ENCODE measurements at regions not wholly inside any gene's neighbourhood (a gene's known extent, or its start where the extent isn't known, plus 50 kb on each side); places are given as distances from the start of the nearest gene placed in this dataset.
"Not testable (repeated sequence)": the region's sequence is repeated elsewhere in the genome, so short reads cannot be mapped to it uniquely, and the experiment has no call there.

GRCh38 chr13:58207501-58207900 is 576.0 kb downstream of the PCDH17 start:
- no peak for DNase-seq

GRCh38 chr13:58235454-58235853 is 603.9 kb downstream of the PCDH17 start:
- no peak for DNase-seq

GRCh38 chr13:58238972-58239773 is 607.6 kb downstream of the PCDH17 start:
- DNase-seq, result no peak

- no peak for DNase-seq
Measured at GRCh38 chr13:58239774-58240268, 608.3 kb downstream of the PCDH17 start.

GRCh38 chr13:58247080-58247479 is 615.5 kb downstream of the PCDH17 start:
- no peak for DNase-seq

- no peak for DNase-seq
Measured at GRCh38 chr13:58254943-58255342, 623.4 kb downstream of the PCDH17 start.

GRCh38 chr13:58266271-58266670 is 634.7 kb downstream of the PCDH17 start:
- DNase-seq, result no peak

- no peak for DNase-seq
Measured at GRCh38 chr13:58298556-58299135, 667.1 kb downstream of the PCDH17 start.

- DNase-seq, result no peak
Measured at GRCh38 chr13:58300224-58300623, 668.7 kb downstream of the PCDH17 start.

- DNase-seq, result no peak
Measured at GRCh38 chr13:58300974-58301681, 669.6 kb downstream of the PCDH17 start.

GRCh38 chr13:58302349-58302748 is 670.8 kb downstream of the PCDH17 start:
- no peak for DNase-seq

GRCh38 chr13:58306062-58306461 is 674.5 kb downstream of the PCDH17 start:
- DNase-seq, result no peak

GRCh38 chr13:58313219-58313618 is 681.7 kb downstream of the PCDH17 start:
- DNase-seq, result no peak

GRCh38 chr13:58318495-58319167 is 687.1 kb downstream of the PCDH17 start:
- no peak for DNase-seq

GRCh38 chr13:58324161-58324560 is 692.6 kb downstream of the PCDH17 start:
- no peak for DNase-seq

- DNase-seq, result peak; percentile 0
Measured at GRCh38 chr13:58329746-58330145, 698.2 kb downstream of the PCDH17 start.

- no peak for DNase-seq
Measured at GRCh38 chr13:58340895-58341294, 709.4 kb downstream of the PCDH17 start.

- DNase-seq, result no peak
Measured at GRCh38 chr13:58341318-58341717, 709.8 kb downstream of the PCDH17 start.

GRCh38 chr13:58343076-58343475 is 711.5 kb downstream of the PCDH17 start:
- no peak for DNase-seq

GRCh38 chr13:58352100-58352499 is 720.6 kb downstream of the PCDH17 start:
- DNase-seq, result not testable (repeated sequence)

GRCh38 chr13:58369936-58370335 is 738.4 kb downstream of the PCDH17 start:
- DNase-seq, result no peak

GRCh38 chr13:58376349-58376748 is 744.8 kb downstream of the PCDH17 start:
- DNase-seq, result no peak

- DNase-seq, result no peak
Measured at GRCh38 chr13:58376775-58377174, 745.2 kb downstream of the PCDH17 start.

All from NCI-H2107 (cell line).